Mesenchymal stem cell (in vitro differentiated cells and primary cell): ENCODE measurements at regions not wholly inside any gene's neighbourhood (a gene's known extent, or its start where the extent isn't known, plus 50 kb on each side); places are given as distances from the start of the nearest gene placed in this dataset.
A peak's percentile ranks its signal among the peaks of the same experiment; 100 is the strongest.

Source experiments
- DNase-seq: peaks from one replicate; pipeline ENCODE4 v3.0.0-alpha.2; 2013
- H2AFZ ChIP-seq: one replicate; pipeline ENCODE4 v1.6.1; 2013; ENCODE audit warnings: low read depth, mild to moderate bottlenecking, control low read depth, inconsistent platforms, low read length, moderate library complexity
- H2AK5ac ChIP-seq: 2 replicates; pipeline ENCODE4 v1.6.1; 2013; ENCODE audit warnings: low read length, moderate library complexity, mild to moderate bottlenecking, inconsistent platforms; ENCODE audit not compliant: severe bottlenecking
- H2BK120ac ChIP-seq: one replicate; pipeline ENCODE4 v1.6.1; 2013; ENCODE audit warnings: low read depth, mild to moderate bottlenecking, inconsistent platforms, low read length, moderate library complexity
- H2BK12ac ChIP-seq, 2 experiments: one replicate each; pipeline ENCODE4 v1.6.1; 2013; ENCODE audit warnings: inconsistent platforms in 2 of 2, low read length in 2 of 2, mild to moderate bottlenecking in 2 of 2, moderate library complexity in 2 of 2, control low read depth in 1 of 2
- H2BK15ac ChIP-seq: one replicate; pipeline ENCODE4 v1.6.1; 2013; ENCODE audit warnings: mild to moderate bottlenecking, low read depth, inconsistent platforms; ENCODE audit not compliant: poor library complexity, severe bottlenecking
- H2BK5ac ChIP-seq: 2 replicates; pipeline ENCODE4 v1.6.1; 2013; ENCODE audit warnings: low read depth, mild to moderate bottlenecking, low read length, control low read depth, inconsistent platforms; ENCODE audit not compliant: poor library complexity, severe bottlenecking
- H3K14ac ChIP-seq, 2 experiments: one replicate each; pipeline ENCODE4 v1.6.1; 2013; ENCODE audit warnings: inconsistent platforms in 2 of 2, low read length in 2 of 2, control low read depth in 1 of 2, mild to moderate bottlenecking in 1 of 2, moderate library complexity in 1 of 2
- H3K18ac ChIP-seq, 2 experiments: one replicate each; pipeline ENCODE4 v1.6.1; 2013; ENCODE audit warnings: inconsistent platforms in 2 of 2, low read length in 2 of 2, control low read depth in 1 of 2, low read depth in 1 of 2, mild to moderate bottlenecking in 1 of 2
- H3K23ac ChIP-seq, 2 experiments: one replicate each; pipeline ENCODE4 v1.6.1; 2013; ENCODE audit warnings: inconsistent platforms in 2 of 2, low read length in 2 of 2, mild to moderate bottlenecking in 2 of 2, moderate library complexity in 2 of 2, control low read depth in 1 of 2
- H3K27ac ChIP-seq: 2 replicates; pipeline ENCODE4 v1.5.1; 2013; ENCODE audit warnings: mild to moderate bottlenecking, moderate library complexity, low read length, control low read depth, inconsistent platforms; ENCODE audit not compliant: poor library complexity, severe bottlenecking
- H3K27me3 ChIP-seq, 2 experiments: 2 replicates each; pipeline versions ENCODE4 v1.6.1 to v1.7.0; 2013; ENCODE audit warnings: low read length in 2 of 2, mild to moderate bottlenecking in 2 of 2, moderate library complexity in 2 of 2, control low read depth in 1 of 2, inconsistent platforms in 1 of 2; ENCODE audit not compliant: control insufficient read depth in 1 of 2, insufficient read depth in 1 of 2
- H3K36me3 ChIP-seq, 2 experiments: 2 replicates each; pipeline versions ENCODE4 v1.6.1 to v1.7.0; 2013; ENCODE audit warnings: low read length in 2 of 2, control low read depth in 1 of 2, inconsistent platforms in 1 of 2, low read depth in 1 of 2, mild to moderate bottlenecking in 1 of 2; ENCODE audit not compliant: insufficient read depth in 2 of 2, control insufficient read depth in 1 of 2
- H3K4ac ChIP-seq, 2 experiments: one replicate each; pipeline ENCODE4 v1.6.1; 2013; ENCODE audit warnings: inconsistent platforms in 2 of 2, low read length in 2 of 2, mild to moderate bottlenecking in 2 of 2, moderate library complexity in 2 of 2, control low read depth in 1 of 2, low read depth in 1 of 2
- H3K4me1 ChIP-seq: 2 replicates; pipeline ENCODE4 v1.6.1; 2013; ENCODE audit warnings: low read depth, low read length, control low read depth; ENCODE audit not compliant: control insufficient read depth, insufficient read depth
- H3K4me2 ChIP-seq: 2 replicates; pipeline ENCODE4 v1.6.1; 2013; ENCODE audit warnings: low read length, mild to moderate bottlenecking, inconsistent platforms; ENCODE audit not compliant: poor library complexity, severe bottlenecking
- H3K4me3 ChIP-seq, 2 experiments: 2 replicates each; pipeline versions ENCODE4 v1.5.1 to v1.7.0; 2013; ENCODE audit warnings: low read length in 2 of 2, mild to moderate bottlenecking in 2 of 2, control low read depth in 1 of 2, low read depth in 1 of 2; ENCODE audit not compliant: insufficient read depth in 1 of 2
- H3K79me1 ChIP-seq: replicated peaks from 2 replicates; pipeline ENCODE4 v1.6.1; 2013; ENCODE audit warnings: mild to moderate bottlenecking, control low read depth, low read length, inconsistent platforms; ENCODE audit not compliant: poor library complexity, severe bottlenecking
- H3K9ac ChIP-seq: 2 replicates; pipeline ENCODE4 v1.7.0; 2013; ENCODE audit warnings: mild to moderate bottlenecking, low read length, moderate library complexity
- H3K9me3 ChIP-seq: 2 replicates; pipeline ENCODE4 v1.7.0; 2013; ENCODE audit warnings: mild to moderate bottlenecking, low read length; ENCODE audit not compliant: control insufficient read depth
- H4K8ac ChIP-seq: one replicate; pipeline ENCODE4 v1.6.1; 2013; ENCODE audit warnings: inconsistent platforms, mild to moderate bottlenecking, low read length, moderate library complexity
- H4K91ac ChIP-seq: one replicate; pipeline ENCODE4 v1.6.1; 2013; ENCODE audit warnings: mild to moderate bottlenecking, low read length, inconsistent platforms
- WGBS: methylation state at CpG from one replicate; pipeline ENCODE4 v1.1.7; 2013; ENCODE audit warnings: mixed read lengths; 5-methylcytosine and 5-hydroxymethylcytosine counted together

GRCh38 chr2:217283460-217283859, 423.6 kb upstream of the TNP1 start:
- Histone ChIP-seq H3K79me1 (no peaks in the 10 kb centered on the region), H3K4me1 (peaks cover 12% of the 10 kb centered on the region), H3K23ac (no peak overlapping the region), H3K36me3 (no peaks in the 10 kb centered on the region), H4K8ac (no peak overlapping the region), H3K27ac (no peak overlapping the region), H2BK120ac (no peak overlapping the region), H3K9me3 (no peaks in the 10 kb centered on the region), H3K4ac (no peak overlapping the region), H3K4me2 (no peak overlapping the region), H3K18ac (no peak overlapping the region), H3K4me3 (peak overlapping the region in 1 of 2 experiments; percentile 0), H3K14ac (no peak overlapping the region), H3K9ac (no peak overlapping the region), H4K91ac (no peak overlapping the region), H2AFZ (no peak overlapping the region), H3K27me3 (no peaks in the 10 kb centered on the region), H2BK12ac (no peak overlapping the region), H2AK5ac (no peak overlapping the region), H2BK15ac (no peak overlapping the region), H2BK5ac (no peak overlapping the region)
- 69% methylated on average over 6 of the region's 6 CpGs for WGBS
- peak; percentile 66 for DNase-seq

DNA sequence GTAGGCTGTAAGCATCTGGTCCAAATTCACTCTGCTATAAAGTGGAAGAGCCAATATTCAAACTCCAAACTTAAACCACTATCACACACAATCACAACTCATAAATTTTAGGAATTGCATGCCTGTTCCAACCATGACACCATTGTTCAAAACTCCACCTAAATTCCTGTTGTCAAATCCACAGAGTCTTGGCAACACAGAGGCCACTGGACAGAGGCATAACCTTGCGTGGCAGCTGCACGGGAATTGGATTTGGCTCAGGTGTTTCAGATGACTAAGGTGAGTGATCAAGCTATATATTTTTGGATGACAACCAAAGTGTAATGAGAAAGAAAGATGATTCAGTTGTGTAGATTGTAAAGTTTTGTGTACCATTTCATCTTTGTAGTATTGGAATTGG, 422.7 kb upstream of the TNP1 start:
- no peak overlapping the region for H4K91ac ChIP-seq
- H3K27ac ChIP-seq = no peak overlapping the region
- no peak overlapping the region for H4K8ac ChIP-seq
- H3K4me1 ChIP-seq = peaks cover 14% of the 10 kb centered on the region
- no peak overlapping the region for H3K14ac ChIP-seq
- no peak overlapping the region for H3K9ac ChIP-seq
- H3K79me1 ChIP-seq = no peaks in the 10 kb centered on the region
- H2BK12ac ChIP-seq = peak overlapping the region; percentile 22 to 49
- H3K18ac ChIP-seq = no peak overlapping the region
- H2BK120ac ChIP-seq = no peak overlapping the region
- H2AK5ac ChIP-seq = no peak overlapping the region
- no peak overlapping the region for H3K4me2 ChIP-seq
- H3K27me3 ChIP-seq = no peaks in the 10 kb centered on the region
- DNase-seq = no peak
- H3K9me3 ChIP-seq = no peaks in the 10 kb centered on the region
- 95% methylated on average over 2 of the region's 2 CpGs for WGBS
- no peak overlapping the region for H2BK5ac ChIP-seq
- no peak overlapping the region for H2BK15ac ChIP-seq
- no peaks in the 10 kb centered on the region for H3K36me3 ChIP-seq
- H3K23ac ChIP-seq = no peak overlapping the region
- H2AFZ ChIP-seq = no peak overlapping the region
- H3K4me3 ChIP-seq = no peak overlapping the region
- H3K4ac ChIP-seq = no peak overlapping the region

GRCh38 chr2:217279556-217279955, 419.7 kb upstream of the TNP1 start:
- Histone ChIP-seq H3K79me1 (no peaks in the 10 kb centered on the region), H2AK5ac (peak overlapping the region; percentile 24), H2BK15ac (peak overlapping the region; percentile 44), H3K4ac (peak overlapping the region in 1 of 2 experiments; percentile 42), H3K14ac (no peak overlapping the region), H3K9me3 (no peaks in the 10 kb centered on the region), H3K4me1 (peaks cover 9% of the 10 kb centered on the region), H3K27me3 (no peaks in the 10 kb centered on the region), H4K91ac (no peak overlapping the region), H3K4me2 (no peak overlapping the region), H3K9ac (peak overlapping the region; percentile 77), H3K36me3 (no peaks in the 10 kb centered on the region), H2BK12ac (peak overlapping the region; percentile 12 to 33), H3K4me3 (no peak overlapping the region), H2AFZ (no peak overlapping the region), H4K8ac (no peak overlapping the region), H3K27ac (peak overlapping the region; percentile 76), H2BK5ac (no peak overlapping the region), H2BK120ac (peak overlapping the region; percentile 71), H3K18ac (peak overlapping the region in 1 of 2 experiments; percentile 72), H3K23ac (no peak overlapping the region)
- DNase-seq = peak; percentile 93

- H3K4ac ChIP-seq = peak overlapping the region in 1 of 2 experiments; percentile 42
- H3K36me3 ChIP-seq = no peaks in the 10 kb centered on the region
- H2AK5ac ChIP-seq = peak overlapping the region; percentile 24
- H3K9ac ChIP-seq = peak overlapping the region; percentile 77
- peak overlapping the region; percentile 58 to 72 for H3K18ac ChIP-seq
- no peak overlapping the region for H3K14ac ChIP-seq
- H4K8ac ChIP-seq = peak overlapping the region; percentile 66
- no peaks in the 10 kb centered on the region for H3K9me3 ChIP-seq
- peaks cover 9% of the 10 kb centered on the region for H3K4me1 ChIP-seq
- H2AFZ ChIP-seq = no peak overlapping the region
- no peaks in the 10 kb centered on the region for H3K79me1 ChIP-seq
- H3K4me2 ChIP-seq = no peak overlapping the region
- H2BK15ac ChIP-seq = peak overlapping the region; percentile 44
- WGBS = 40% methylated on average over 3 of the region's 3 CpGs
- DNase-seq = no peak
- no peak overlapping the region for H4K91ac ChIP-seq
- no peak overlapping the region for H3K23ac ChIP-seq
- H3K4me3 ChIP-seq = no peak overlapping the region
- H2BK12ac ChIP-seq = peak overlapping the region; percentile 12 to 33
- H2BK120ac ChIP-seq = peak overlapping the region; percentile 71
- no peaks in the 10 kb centered on the region for H3K27me3 ChIP-seq
- H2BK5ac ChIP-seq = no peak overlapping the region
- H3K27ac ChIP-seq = peak overlapping the region; percentile 72
Observed at GRCh38 chr2:217279140-217279539, 419.3 kb upstream of the TNP1 start.
